PC-9 (cell line): ENCODE measurements at regions not wholly inside any gene's neighbourhood (a gene's known extent, or its start where the extent isn't known, plus 50 kb on each side); places are given as distances from the start of the nearest gene placed in this dataset.

ENCODE experiments used
- EZH2 ChIP-seq: fragments of 200-600 bp; sonication (generic); IDR thresholded peaks from 2 replicates; pipeline ENCODE4 v1.8.0; 2017; ENCODE audit warnings: antibody characterized with exemption, low read depth
- TF ChIP-seq, protein P1 (sequence below): fragments of 200-600 bp; sonication (generic); conservative IDR thresholded peaks from 2 replicates; pipeline ENCODE4 v1.6.1; 2017; ENCODE audit warnings: mixed run types, antibody characterized with exemption, mild to moderate bottlenecking, moderate library complexity

DNA sequence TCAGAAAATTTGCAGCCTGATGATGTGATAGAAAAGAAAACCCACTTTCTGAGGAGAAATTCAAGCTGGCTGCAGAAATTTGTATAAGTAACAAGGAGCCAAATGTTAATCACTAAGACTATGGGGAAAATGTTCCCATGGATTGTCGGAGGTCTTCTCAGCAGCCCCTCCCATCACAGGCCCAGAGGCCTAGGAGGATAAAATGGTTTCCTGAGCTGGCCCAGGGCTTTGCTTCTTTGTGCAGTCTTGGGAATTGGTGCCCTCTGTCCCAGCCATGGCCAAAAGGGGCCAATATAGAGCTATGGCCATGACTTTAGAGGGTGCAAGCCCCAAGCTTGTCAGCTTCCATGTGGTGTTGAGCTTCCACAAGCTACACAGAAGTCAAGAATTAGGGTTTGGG, 335.9 kb downstream of the ATP23 start:
- TF ChIP-seq, protein P1, sequence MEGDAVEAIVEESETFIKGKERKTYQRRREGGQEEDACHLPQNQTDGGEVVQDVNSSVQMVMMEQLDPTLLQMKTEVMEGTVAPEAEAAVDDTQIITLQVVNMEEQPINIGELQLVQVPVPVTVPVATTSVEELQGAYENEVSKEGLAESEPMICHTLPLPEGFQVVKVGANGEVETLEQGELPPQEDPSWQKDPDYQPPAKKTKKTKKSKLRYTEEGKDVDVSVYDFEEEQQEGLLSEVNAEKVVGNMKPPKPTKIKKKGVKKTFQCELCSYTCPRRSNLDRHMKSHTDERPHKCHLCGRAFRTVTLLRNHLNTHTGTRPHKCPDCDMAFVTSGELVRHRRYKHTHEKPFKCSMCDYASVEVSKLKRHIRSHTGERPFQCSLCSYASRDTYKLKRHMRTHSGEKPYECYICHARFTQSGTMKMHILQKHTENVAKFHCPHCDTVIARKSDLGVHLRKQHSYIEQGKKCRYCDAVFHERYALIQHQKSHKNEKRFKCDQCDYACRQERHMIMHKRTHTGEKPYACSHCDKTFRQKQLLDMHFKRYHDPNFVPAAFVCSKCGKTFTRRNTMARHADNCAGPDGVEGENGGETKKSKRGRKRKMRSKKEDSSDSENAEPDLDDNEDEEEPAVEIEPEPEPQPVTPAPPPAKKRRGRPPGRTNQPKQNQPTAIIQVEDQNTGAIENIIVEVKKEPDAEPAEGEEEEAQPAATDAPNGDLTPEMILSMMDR, result no peak
- TF ChIP-seq EZH2, result no peak
